HepG2 (cell line): ENCODE measurements at regions not wholly inside any gene's neighbourhood (a gene's known extent, or its start where the extent isn't known, plus 50 kb on each side); places are given as distances from the start of the nearest gene placed in this dataset.

Experiments
- ATAC-seq: fragments of 200-7000 bp; cut with Tn5 transposase; 3 replicates; pipeline ENCODE4 v1.9.1; 2020; ENCODE audit warnings: mild to moderate bottlenecking, moderate library complexity
- BruUV-seq: library from RNA; stranded (reverse); fragments of 400-500 nt; replicated peaks from 2 replicates; lab custom pipeline; 2021; lab: Mats Ljungman, UMichigan
- CTCF ChIA-PET: fragments of 300-600 bp; formaldehyde crosslinking; extraction: SDS; loops from one replicate; lab custom pipeline; 2021; ENCODE audit warnings: low total read pairs, inconsistent platforms, low intra/inter-chr PET ratio; lab: Yijun Ruan, JAX
- POLR2A ChIA-PET: fragments of 350-600 bp; sonication (Branson Sonifier 250); formaldehyde crosslinking; loops from one replicate; lab custom pipeline; 2020; ENCODE audit warnings: antibody characterized with exemption, inconsistent platforms; lab: Yijun Ruan, JAX
- DNase-seq: peaks from one replicate; pipeline ENCODE4 v3.0.0-alpha.2; 2015; ENCODE audit warnings: low spot score
- FAIRE-seq: peaks from 3 replicates; lab custom pipeline; 2011; peaks lifted over from hg19 to GRCh38; lab: Jason Lieb, UNC
- H2AFZ ChIP-seq: one replicate; pipeline ENCODE4 v1.6.1; 2011; ENCODE audit warnings: low read length, inconsistent platforms
- H3K27ac ChIP-seq: fragments of 300-600 bp; 3 replicates; pipeline ENCODE4 v1.8.0; 2011; ENCODE audit warnings: mixed run types, mild to moderate bottlenecking, mixed read lengths, low read length, inconsistent platforms; ENCODE audit not compliant: insufficient read depth; ENCODE audit errors: extremely low read length
- H3K27me3 ChIP-seq, 2 experiments: fragments of 200-600 bp in 1 of 2; 2 replicates in 1 of 2; 3 replicates in 1 of 2; pipeline versions ENCODE4 v1.6.0 to v1.8.0; 2011; ENCODE audit warnings: low read length in 2 of 2, mild to moderate bottlenecking in 2 of 2, moderate library complexity in 2 of 2, inconsistent platforms in 1 of 2; ENCODE audit not compliant: insufficient read depth in 2 of 2, control insufficient read depth in 1 of 2
- H3K36me3 ChIP-seq, 2 experiments: fragments of 200-600 bp in 1 of 2; replicated peaks in 1 of 2; 2 replicates in 1 of 2; 3 replicates in 1 of 2; pipeline versions ENCODE4 v1.5.1 to v1.8.0; 2011; ENCODE audit warnings: low read length in 2 of 2, inconsistent platforms in 1 of 2; ENCODE audit not compliant: insufficient read depth in 2 of 2, control insufficient read depth in 1 of 2
- H3K4me1 ChIP-seq: 2 replicates; pipeline ENCODE4 v1.5.1; 2012; ENCODE audit warnings: low read length, inconsistent platforms; ENCODE audit not compliant: insufficient read depth
- H3K4me2 ChIP-seq: 2 replicates; pipeline ENCODE4 v1.6.0; 2011; ENCODE audit warnings: low read depth, low read length, inconsistent platforms
- H3K4me3 ChIP-seq, 3 experiments: fragments of 200-600 bp in 1 of 3; sonication (generic), shearing (Covaris generic) in 1 of 3; replicated peaks in 1 of 3; 2 replicates each; pipeline ENCODE4 v1.5.1; 2011 to 2016; ENCODE audit warnings: low read length in 3 of 3, inconsistent platforms in 2 of 3, low read depth in 2 of 3, mild to moderate bottlenecking in 2 of 3, control low read depth in 1 of 3, mixed read lengths in 1 of 3; ENCODE audit not compliant: insufficient read depth in 1 of 3
- H3K79me2 ChIP-seq: one replicate; pipeline ENCODE4 v1.6.1; 2011; ENCODE audit warnings: low read length, inconsistent platforms; ENCODE audit not compliant: insufficient read depth
- H3K9ac ChIP-seq: 2 replicates; pipeline ENCODE4 v1.6.0; 2011; ENCODE audit warnings: mild to moderate bottlenecking, low read depth, low read length, inconsistent platforms; ENCODE audit not compliant: insufficient read depth
- H3K9me3 ChIP-seq: 2 replicates; pipeline ENCODE4 v1.5.1; 2012; ENCODE audit warnings: mild to moderate bottlenecking, low read length
- H4K20me1 ChIP-seq: 2 replicates; pipeline ENCODE4 v1.6.0; 2011; ENCODE audit warnings: inconsistent platforms, mild to moderate bottlenecking, low read length, moderate library complexity; ENCODE audit not compliant: insufficient read depth
- BRF2 ChIP-seq: sonication (generic); formaldehyde crosslinking; IDR thresholded peaks from 2 replicates; pipeline ENCODE4 v1.8.1; 2022; ENCODE audit warnings: mild to moderate bottlenecking, missing genetic modification reagents
- CENPT ChIP-seq: sonication (generic); formaldehyde crosslinking; IDR thresholded peaks from 2 replicates; pipeline ENCODE4 v1.8.0; 2022; ENCODE audit warnings: low read depth, mild to moderate bottlenecking, moderate library complexity, missing genetic modification reagents
- DR1 ChIP-seq: sonication (generic); formaldehyde crosslinking; IDR thresholded peaks from 2 replicates; pipeline ENCODE4 v1.8.0; 2021; ENCODE audit warnings: mild to moderate bottlenecking, missing genetic modification reagents, inconsistent platforms
- FOXO4 ChIP-seq: sonication (generic); formaldehyde crosslinking; conservative IDR thresholded peaks from 2 replicates; pipeline ENCODE4 v1.8.1; 2023; ENCODE audit warnings: missing genetic modification reagents
- HOXA5 ChIP-seq: sonication (generic); formaldehyde crosslinking; IDR thresholded peaks from 2 replicates; pipeline ENCODE4 v1.4.0; 2020; ENCODE audit warnings: missing genetic modification reagents
- JARID2 ChIP-seq: sonication (generic); formaldehyde crosslinking; IDR thresholded peaks from 2 replicates; pipeline ENCODE4 v1.8.1; 2023; ENCODE audit warnings: missing genetic modification reagents, inconsistent platforms; ENCODE audit not compliant: insufficient replicate concordance
- MBNL3 ChIP-seq: fragments of 250-450 bp; sonication (Bioruptor Pico); conservative IDR thresholded peaks from 2 replicates; pipeline ENCODE4 v1.8.0; 2022; ENCODE audit warnings: mild to moderate bottlenecking, inconsistent platforms
- MYNN ChIP-seq: sonication (generic); formaldehyde crosslinking; IDR thresholded peaks from 2 replicates; pipeline ENCODE4 v1.4.0; 2020; ENCODE audit warnings: mild to moderate bottlenecking, low read depth, missing genetic modification reagents
- NFIB ChIP-seq: sonication (generic); formaldehyde crosslinking; IDR thresholded peaks from 2 replicates; pipeline ENCODE4 v1.9.0; 2021; ENCODE audit warnings: missing genetic modification reagents, mild to moderate bottlenecking, borderline replicate concordance
- PRDM15 ChIP-seq: sonication (generic); formaldehyde crosslinking; IDR thresholded peaks from 2 replicates; pipeline ENCODE4 v1.4.0; 2020; ENCODE audit warnings: missing genetic modification reagents
- PTBP1 ChIP-seq: fragments of 200-400 bp; formaldehyde crosslinking; IDR thresholded peaks from 2 replicates; pipeline ENCODE4 v1.6.1; 2018; ENCODE audit warnings: low read length, low read depth; ENCODE audit not compliant: poor library complexity, severe bottlenecking
- RAD21 ChIP-seq: fragments of 450-650 bp; formaldehyde crosslinking; IDR thresholded peaks from 2 replicates; pipeline ENCODE4 v1.5.0; 2020; ENCODE audit warnings: mild to moderate bottlenecking
- REPIN1 ChIP-seq: sonication (generic); formaldehyde crosslinking; IDR thresholded peaks from 2 replicates; pipeline ENCODE4 v1.8.0; 2022; ENCODE audit warnings: missing genetic modification reagents, low read depth, mild to moderate bottlenecking, borderline replicate concordance
- RFXANK ChIP-seq: IDR thresholded peaks from 2 replicates; pipeline ENCODE4 v1.6.1; 2016
- ZBTB26 ChIP-seq: IDR thresholded peaks from 2 replicates; pipeline ENCODE4 v1.6.1; 2016; ENCODE audit warnings: missing compliant biosample characterization, missing genetic modification reagents, borderline replicate concordance
- ZNF430 ChIP-seq: sonication (generic); formaldehyde crosslinking; IDR thresholded peaks from 2 replicates; pipeline ENCODE4 v1.9.0; 2021; ENCODE audit warnings: mild to moderate bottlenecking, missing genetic modification reagents
- ZNF639 ChIP-seq: conservative IDR thresholded peaks from 2 replicates; pipeline ENCODE4 v1.6.1; 2018; ENCODE audit warnings: missing genetic modification reagents
- ZNF7 ChIP-seq: IDR thresholded peaks from 2 replicates; pipeline ENCODE4 v1.6.1; 2016; ENCODE audit warnings: missing biosample characterization, missing genetic modification reagents
- WGBS: methylation state at CpG from one replicate; pipeline ENCODE4 v1.1.6; 2017; ENCODE audit warnings: low lambda C conversion rate; 5-methylcytosine and 5-hydroxymethylcytosine counted together
- in situ Hi-C: cut with HindIII; loops from 2 replicates; pipeline ENCODE4 v1.10.0; 2017; ENCODE audit warnings: low pct_unique_long_range_greater_than_20kb; ENCODE audit not compliant: extremely low pct_ligation_motif_present
- intact Hi-C: fragments of 100-400 bp; cut with micrococcal nuclease; formaldehyde crosslinking; loops from one replicate; pipeline ENCODE4 v1.10.0; 2022; ENCODE audit not compliant: unreplicated experiment

GRCh38 chrX:33273535-33273934, 62.2 kb upstream of the DMD start:
- POLR2A ChIA-PET, result no interaction called here
- 0% methylated on average over 1 of the region's 1 CpG for WGBS
- Histone ChIP-seq H3K9ac (no peak overlapping the region), H3K4me2 (no peak overlapping the region), H3K4me1 (no peaks in the 10 kb centered on the region), H2AFZ (no peak overlapping the region), H3K4me3 (no peak overlapping the region), H3K79me2 (no peaks in the 10 kb centered on the region), H4K20me1 (no peaks in the 10 kb centered on the region), H3K9me3 (no peaks in the 10 kb centered on the region), H3K36me3 (no peaks in the 10 kb centered on the region), H3K27me3 (no peaks in the 10 kb centered on the region), H3K27ac (no peak overlapping the region)
- CTCF ChIA-PET, result no interaction called here
- ATAC-seq (no peak), FAIRE-seq (no peak), DNase-seq (no peak)
- no TSS peak for BruUV-seq
- in situ Hi-C loops, result no loop called here
- TF ChIP-seq FOXO4, result no peak
- no peak for TF ChIP-seq DR1
- TF ChIP-seq RFXANK (CRISPR knock-in tag), result no peak
- no peak for TF ChIP-seq NFIB (CRISPR knock-in tag)
- TF ChIP-seq REPIN1 (CRISPR knock-in tag), result no peak
- TF ChIP-seq MBNL3 (CRISPR knock-in tag), result no peak
- TF ChIP-seq ZNF7 (CRISPR knock-in tag), result no peak
- TF ChIP-seq PTBP1, result no peak
- no peak for TF ChIP-seq HOXA5
- no peak for TF ChIP-seq CENPT (CRISPR knock-in tag)
- no peak for TF ChIP-seq ZBTB26 (CRISPR knock-in tag)
- TF ChIP-seq BRF2 (CRISPR knock-in tag), result no peak
- no peak for TF ChIP-seq ZNF639 (CRISPR knock-in tag)
- TF ChIP-seq MYNN (CRISPR knock-in tag), result no peak
- no peak for TF ChIP-seq RAD21
- no peak for TF ChIP-seq JARID2 (CRISPR knock-in tag)
- no peak for TF ChIP-seq PRDM15 (CRISPR knock-in tag)
- TF ChIP-seq ZNF430 (CRISPR knock-in tag), result no peak
- intact Hi-C loops, result no loop called here
